ENCODE measurements at regions not wholly inside any gene's neighbourhood (a gene's known extent, or its start where the extent isn't known, plus 50 kb on each side); places are given as distances from the start of the nearest gene placed in this dataset.

GRCh38 chr2:225254363-225254762, 145.1 kb upstream of the NYAP2 start:
- no TSS peak for BruUV-seq (replicated peaks)
- H3K4me3 ChIP-seq (replicated peaks in 1 of 3; ENCODE audit: insufficient read depth in 1 of 3, low read depth in 2 of 3, low read length in 3 of 3) = no peak overlapping the region
- H3K4me1 ChIP-seq (ENCODE audit: insufficient read depth, low read length) = no peaks in the 10 kb centered on the region
- POLR2A ChIA-PET = no interaction called here
- no peaks in the 10 kb centered on the region for H3K27me3 ChIP-seq (ENCODE audit: control insufficient read depth in 1 of 2, insufficient read depth in 2 of 2, low read length in 2 of 2)
- H3K9ac ChIP-seq (ENCODE audit: insufficient read depth, low read depth, low read length) = no peak overlapping the region
- CTCF ChIA-PET (ENCODE audit: low intra/inter-chr PET ratio, low total read pairs) = no interaction called here
- no peaks in the 10 kb centered on the region for H3K79me2 ChIP-seq (ENCODE audit: insufficient read depth, low read length)
- under 1% methylated on average over 3 of the region's 3 CpGs for WGBS (ENCODE audit: low lambda C conversion rate)
- in situ Hi-C loops (cut with HindIII; ENCODE audit: extremely low pct_ligation_motif_present, low pct_unique_long_range_greater_than_20kb) (no loop called here), intact Hi-C loops (cut with micrococcal nuclease; ENCODE audit: unreplicated experiment) (no loop called here)
- no peak for DNase-seq (ENCODE audit: low spot score)
- H3K4me2 ChIP-seq (ENCODE audit: low read depth, low read length) = no peak overlapping the region
- no peak overlapping the region for H3K27ac ChIP-seq (ENCODE audit: extremely low read length, insufficient read depth, low read length)
- TF ChIP-seq ZNF460 (CRISPR knock-in tag; IDR thresholded peaks at IDR 0.05; ENCODE audit: borderline replicate concordance) (no peak), MXI1 (IDR thresholded peaks at IDR 0.05; ENCODE audit: borderline replicate concordance, low read depth, low read length) (no peak), ZNF614 (CRISPR knock-in tag; IDR thresholded peaks at IDR 0.05; ENCODE audit: borderline replicate concordance) (no peak), MAFK (conservative IDR thresholded peaks at IDR 0.05 in 1 of 2, IDR thresholded peaks at IDR 0.05 in 1 of 2; ENCODE audit: low read length in 2 of 2) (peak; percentile 67 to 83; a peak in 3 of 4 replicates), ZNF430 (CRISPR knock-in tag; IDR thresholded peaks at IDR 0.05) (no peak), ZSCAN5A (CRISPR knock-in tag; IDR thresholded peaks at IDR 0.05; ENCODE audit: borderline replicate concordance) (no peak), ZNF564 (CRISPR knock-in tag; IDR thresholded peaks at IDR 0.05) (no peak), ZNF558 (CRISPR knock-in tag; IDR thresholded peaks at IDR 0.05; ENCODE audit: borderline replicate concordance) (no peak), MAFF (IDR thresholded peaks at IDR 0.05; ENCODE audit: low read depth, low read length) (peak; percentile 62), YY1 (IDR thresholded peaks at IDR 0.05; ENCODE audit: insufficient read depth, insufficient replicate concordance, low read depth, low read length) (no peak)
- TF ChIP-seq, protein P1, sequence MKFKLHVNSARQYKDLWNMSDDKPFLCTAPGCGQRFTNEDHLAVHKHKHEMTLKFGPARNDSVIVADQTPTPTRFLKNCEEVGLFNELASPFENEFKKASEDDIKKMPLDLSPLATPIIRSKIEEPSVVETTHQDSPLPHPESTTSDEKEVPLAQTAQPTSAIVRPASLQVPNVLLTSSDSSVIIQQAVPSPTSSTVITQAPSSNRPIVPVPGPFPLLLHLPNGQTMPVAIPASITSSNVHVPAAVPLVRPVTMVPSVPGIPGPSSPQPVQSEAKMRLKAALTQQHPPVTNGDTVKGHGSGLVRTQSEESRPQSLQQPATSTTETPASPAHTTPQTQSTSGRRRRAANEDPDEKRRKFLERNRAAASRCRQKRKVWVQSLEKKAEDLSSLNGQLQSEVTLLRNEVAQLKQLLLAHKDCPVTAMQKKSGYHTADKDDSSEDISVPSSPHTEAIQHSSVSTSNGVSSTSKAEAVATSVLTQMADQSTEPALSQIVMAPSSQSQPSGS (CRISPR knock-in tag; IDR thresholded peaks at IDR 0.05) = no peak
- H2AFZ ChIP-seq (ENCODE audit: low read length) = no peak overlapping the region
- FAIRE-seq = no peak
- ATAC-seq = no peak
- H3K9me3 ChIP-seq (ENCODE audit: low read length) = peaks cover 55% of the 10 kb centered on the region
- no peaks in the 10 kb centered on the region; a peak in 1 of 5 replicates for H3K36me3 ChIP-seq (replicated peaks in 1 of 2; ENCODE audit: control insufficient read depth in 1 of 2, insufficient read depth in 2 of 2, low read length in 2 of 2)
- H4K20me1 ChIP-seq (ENCODE audit: insufficient read depth, low read length) = no peaks in the 10 kb centered on the region
